Heart left ventricle (tissue), 16 donors: ENCODE measurements at regions not wholly inside any gene's neighbourhood (a gene's known extent, or its start where the extent isn't known, plus 50 kb on each side); places are given as distances from the start of the nearest gene placed in this dataset.

Experiments used
- ATAC-seq, 4 donors: fragments of 200-7000 bp; cut with Tn5 transposase; one replicate each; pipeline ENCODE4 v1.9.1; 2020 to 2022; ENCODE audit warnings: moderate library complexity in 4 of 4, mild to moderate bottlenecking in 3 of 4, moderate number of reproducible peaks in 1 of 4
- DNase-seq, 5 donors: peaks; one replicate each; pipeline ENCODE4 v3.0.0-alpha.2; 2020
- H3K27ac ChIP-seq, 12 donors: fragments of 200-600 bp; sonication (generic) in 4 of 12; one replicate each; pipeline versions ENCODE4 v1.5.0 to v1.8.0; 2016 to 2022; ENCODE audit warnings: mild to moderate bottlenecking in 2 of 12
- H3K27me3 ChIP-seq, 9 donors: fragments of 200-600 bp; sonication (generic) in 2 of 9; one replicate each; pipeline versions ENCODE4 v1.5.1 to v1.8.0; 2016 to 2022; ENCODE audit warnings: mild to moderate bottlenecking in 3 of 9
- H3K36me3 ChIP-seq, 9 donors: fragments of 200-600 bp; sonication (generic) in 2 of 9; one replicate each; pipeline versions ENCODE4 v1.5.0 to v1.8.0; 2018 to 2022; ENCODE audit warnings: mild to moderate bottlenecking in 2 of 9
- H3K4me1 ChIP-seq, 12 donors: fragments of 200-600 bp; sonication (generic) in 4 of 12; one replicate each; pipeline versions ENCODE4 v1.5.0 to v1.8.0; 2016 to 2022; ENCODE audit warnings: mild to moderate bottlenecking in 3 of 12
- H3K4me3 ChIP-seq, 12 donors: fragments of 200-600 bp; sonication (generic) in 4 of 12; one replicate each; pipeline versions ENCODE4 v1.5.0 to v1.8.0; 2017 to 2022; ENCODE audit warnings: mild to moderate bottlenecking in 9 of 12, moderate library complexity in 4 of 12
- H3K9me3 ChIP-seq, 12 donors: fragments of 200-600 bp; sonication (generic) in 4 of 12; one replicate each; pipeline versions ENCODE4 v1.5.0 to v1.8.0; 2016 to 2022; ENCODE audit warnings: mild to moderate bottlenecking in 1 of 12
- POLR2A ChIP-seq, 2 donors: fragments of 450-650 bp; IDR thresholded peaks; one replicate each; pipeline ENCODE4 v1.6.1; 2017; ENCODE audit warnings: antibody characterized with exemption in 2 of 2, mild to moderate bottlenecking in 2 of 2, moderate library complexity in 2 of 2
- WGBS, 4 donors: extraction: QIAGEN DNeasy Blood & Tissue Kit in 2 of 4; methylation state at CpG; one replicate each; pipeline versions ENCODE4 v1.1.5 to v1.1.7; 2013 to 2018; 5-methylcytosine and 5-hydroxymethylcytosine counted together
- intact Hi-C, 10 donors: fragments of 100-400 bp; cut with DNase I; formaldehyde crosslinking; loops; one replicate each; pipeline versions ENCODE4 v1.11.1 to v1.14.2; 2022
- TF ChIP-seq, protein P1 (sequence below), 12 donors: fragments of 200-600 bp; sonication (generic) in 4 of 12; IDR thresholded peaks; one replicate each; pipeline versions ENCODE4 v1.5.0 to v1.8.0; 2018 to 2022; ENCODE audit warnings: antibody characterized with exemption in 12 of 12, mild to moderate bottlenecking in 5 of 12
- donor health status: ischemic (EF 13 %, LVEDD 7.1; RV severe dilation, severe dysfunction).
- donor health status: healthy with polysubstance abuse.
- donor health status: DM: no; HTN: yes; CAD: no.
- donor health status: DM: no; HTN: no; CAD: no.
- donor health status: ischemic (EF 25% LVEDD 6.9; RV normal size, moderate dysfunction).
- donor health status: ischemic (EF 25% LVEDD 5.7; RV mildly dilated, moderate dysfunction).
- donor health status: healthy.
- donor health status: DM: yes; HTN: yes; CAD: no.
- donor health status: ischemic (EF 35%, LVEDD 5.7; RV mildly dilated, moderate dysfunction).
- donor health status: nonischemic (EF 11% LVEDD 7.7; RV severe dilation, severe dysfunction).
- donor health status: DM: yes; HTN: yes; CAD: no.
- donor health status: PGD.
- donor health status: ischemic (EF 29% LVEDD 5.4; RV normal size, mild dysfunction).
- donor health status: nonischemic (EF 23%, LVEDD 6.1; RV moderate dilation, normal function).

DNA sequence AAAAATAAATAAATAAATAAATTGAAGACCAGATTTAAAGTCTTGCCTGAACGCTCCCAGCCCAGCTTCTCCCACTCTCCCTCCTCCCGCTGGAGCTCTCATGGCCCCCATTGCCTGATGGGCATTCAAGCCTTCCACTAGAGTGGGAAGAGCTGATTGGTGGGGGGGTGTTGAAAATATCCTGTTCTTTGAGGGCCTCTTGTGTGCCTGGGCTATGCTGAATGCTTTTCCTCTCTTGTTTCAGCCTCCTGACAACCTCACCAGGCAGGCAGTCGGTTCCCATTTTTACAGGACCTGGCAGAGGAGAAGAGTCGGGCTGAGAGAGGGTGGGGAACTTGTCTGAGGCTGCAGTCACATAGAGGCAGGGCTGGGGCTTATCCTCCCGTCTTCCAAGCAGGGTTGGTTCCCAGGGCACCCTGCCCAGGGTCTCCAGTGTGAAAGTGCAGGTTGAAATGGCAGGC lies 59.2 kb upstream of the SSBP3 start:
- Histone ChIP-seq H3K9me3 (no peaks in the 10 kb centered on the region), H3K27me3 (no peaks in the 10 kb centered on the region), H3K27ac (peak overlapping the region in 2 of 12 donors; percentile 15 to 43), H3K36me3 (no peaks in the 10 kb centered on the region), H3K4me3 (no peak overlapping the region), H3K4me1 (peaks cover 0 to 32% (median 7%) of the 10 kb centered on the region in 12 donors)
- DNase-seq (no peak), ATAC-seq (peak in 1 of 4 donors; percentile 24)
- TF ChIP-seq, protein P1, sequence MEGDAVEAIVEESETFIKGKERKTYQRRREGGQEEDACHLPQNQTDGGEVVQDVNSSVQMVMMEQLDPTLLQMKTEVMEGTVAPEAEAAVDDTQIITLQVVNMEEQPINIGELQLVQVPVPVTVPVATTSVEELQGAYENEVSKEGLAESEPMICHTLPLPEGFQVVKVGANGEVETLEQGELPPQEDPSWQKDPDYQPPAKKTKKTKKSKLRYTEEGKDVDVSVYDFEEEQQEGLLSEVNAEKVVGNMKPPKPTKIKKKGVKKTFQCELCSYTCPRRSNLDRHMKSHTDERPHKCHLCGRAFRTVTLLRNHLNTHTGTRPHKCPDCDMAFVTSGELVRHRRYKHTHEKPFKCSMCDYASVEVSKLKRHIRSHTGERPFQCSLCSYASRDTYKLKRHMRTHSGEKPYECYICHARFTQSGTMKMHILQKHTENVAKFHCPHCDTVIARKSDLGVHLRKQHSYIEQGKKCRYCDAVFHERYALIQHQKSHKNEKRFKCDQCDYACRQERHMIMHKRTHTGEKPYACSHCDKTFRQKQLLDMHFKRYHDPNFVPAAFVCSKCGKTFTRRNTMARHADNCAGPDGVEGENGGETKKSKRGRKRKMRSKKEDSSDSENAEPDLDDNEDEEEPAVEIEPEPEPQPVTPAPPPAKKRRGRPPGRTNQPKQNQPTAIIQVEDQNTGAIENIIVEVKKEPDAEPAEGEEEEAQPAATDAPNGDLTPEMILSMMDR (IDR thresholded peaks at IDR 0.05), result no peak
- TF ChIP-seq POLR2A (IDR thresholded peaks at IDR 0.05), result no peak
- intact Hi-C loops, result no loop called here
- 31 to 48% (median 39%) methylated on average over 4 to 5 of the region's 5 CpGs for WGBS, 4 donors

DNA sequence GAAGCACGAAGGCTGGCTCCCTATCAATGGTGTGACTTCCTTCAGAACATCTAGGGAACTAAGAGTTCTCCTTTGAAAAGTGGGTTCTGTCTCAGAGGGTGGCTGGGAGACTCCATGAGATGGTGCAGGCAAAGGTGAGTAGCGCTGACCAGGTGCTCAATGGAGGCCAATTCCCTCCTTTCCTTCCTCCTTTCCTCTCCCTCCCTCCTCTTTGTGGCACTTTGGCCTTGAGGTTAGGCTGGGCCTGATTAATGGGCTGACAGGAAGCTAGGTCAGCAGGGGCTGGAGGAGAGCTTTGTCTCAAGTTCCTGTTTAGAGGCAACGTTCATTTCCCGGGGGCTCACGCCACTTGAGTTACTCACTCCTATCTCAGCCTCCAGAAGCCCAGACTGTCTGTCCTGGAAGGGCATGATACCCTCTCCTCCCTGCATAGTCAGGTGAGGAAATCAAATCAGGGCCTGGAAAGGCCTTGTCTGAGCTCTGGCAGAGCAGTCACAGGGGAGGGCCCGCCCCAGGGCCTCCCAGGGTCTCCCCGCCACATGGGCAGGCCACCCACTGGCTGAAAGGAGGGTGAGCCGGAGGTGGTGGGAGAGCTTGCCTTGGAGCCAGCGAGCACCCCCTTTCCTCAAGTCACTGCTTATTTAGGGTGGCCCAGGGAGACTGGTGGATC lies 58.4 kb upstream of the SSBP3 start:
- H3K27ac ChIP-seq, result peak overlapping the region in 3 of 12 donors; percentile 18 to 43 (median 42)
- no peaks in the 10 kb centered on the region for H3K27me3 ChIP-seq
- DNase-seq, result no peak
- no peaks in the 10 kb centered on the region for H3K9me3 ChIP-seq
- WGBS, 4 donors, result 68 to 78% (median 72%) methylated on average over 7 to 9 of the region's 9 CpGs
- intact Hi-C loops, result loop anchor here in 1 of 10 donors (5.0 kb wide), 1 partner anchor 42 kb away; no protein-coding TSS in a partner anchor
- H3K4me1 ChIP-seq, result peaks cover 0 to 35% (median 7%) of the 10 kb centered on the region in 12 donors
- H3K36me3 ChIP-seq, result no peaks in the 10 kb centered on the region
- peak in 2 of 4 donors; percentile 18 to 24 for ATAC-seq
- H3K4me3 ChIP-seq, result no peak overlapping the region
- TF ChIP-seq, protein P1 (IDR thresholded peaks at IDR 0.05), result no peak

DNA sequence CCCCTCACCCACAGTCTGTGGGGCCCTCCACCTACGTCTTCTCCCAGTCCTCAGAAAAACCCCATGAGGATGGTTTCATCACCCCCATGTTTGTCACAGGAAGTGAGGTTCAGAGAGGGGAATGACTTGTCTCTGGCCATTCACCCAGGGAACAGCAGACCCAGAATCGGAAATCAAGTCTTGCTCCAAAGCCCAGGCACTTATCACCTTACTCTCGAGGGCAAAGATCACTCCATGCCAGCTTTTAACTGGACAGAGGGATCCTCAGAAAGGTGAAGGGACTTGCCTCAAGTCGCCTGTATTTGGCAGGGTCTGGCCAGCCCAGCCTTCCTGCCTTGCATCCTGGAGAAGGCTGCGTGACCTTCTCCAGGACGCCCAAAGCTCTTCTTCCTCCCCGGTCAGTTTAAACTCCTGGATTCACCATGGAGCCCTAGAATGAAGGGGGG lies 57.9 kb upstream of the SSBP3 start:
- no peaks in the 10 kb centered on the region for H3K9me3 ChIP-seq
- DNase-seq (no peak), ATAC-seq (no peak)
- no peaks in the 10 kb centered on the region for H3K36me3 ChIP-seq
- intact Hi-C loops, result loop anchor here in 1 of 10 donors (5.0 kb wide), 1 partner anchor 42 kb away; no protein-coding TSS in a partner anchor
- H3K4me3 ChIP-seq, result no peak overlapping the region
- no peak overlapping the region for H3K27ac ChIP-seq
- no peak for TF ChIP-seq POLR2A (IDR thresholded peaks at IDR 0.05)
- TF ChIP-seq, protein P1 (IDR thresholded peaks at IDR 0.05), result no peak
- 75 to 79% (median 77%) methylated on average over 6 to 7 of the region's 7 CpGs for WGBS, 4 donors
- H3K4me1 ChIP-seq, result peaks cover 0 to 40% (median 7%) of the 10 kb centered on the region in 12 donors
- no peaks in the 10 kb centered on the region for H3K27me3 ChIP-seq

DNA sequence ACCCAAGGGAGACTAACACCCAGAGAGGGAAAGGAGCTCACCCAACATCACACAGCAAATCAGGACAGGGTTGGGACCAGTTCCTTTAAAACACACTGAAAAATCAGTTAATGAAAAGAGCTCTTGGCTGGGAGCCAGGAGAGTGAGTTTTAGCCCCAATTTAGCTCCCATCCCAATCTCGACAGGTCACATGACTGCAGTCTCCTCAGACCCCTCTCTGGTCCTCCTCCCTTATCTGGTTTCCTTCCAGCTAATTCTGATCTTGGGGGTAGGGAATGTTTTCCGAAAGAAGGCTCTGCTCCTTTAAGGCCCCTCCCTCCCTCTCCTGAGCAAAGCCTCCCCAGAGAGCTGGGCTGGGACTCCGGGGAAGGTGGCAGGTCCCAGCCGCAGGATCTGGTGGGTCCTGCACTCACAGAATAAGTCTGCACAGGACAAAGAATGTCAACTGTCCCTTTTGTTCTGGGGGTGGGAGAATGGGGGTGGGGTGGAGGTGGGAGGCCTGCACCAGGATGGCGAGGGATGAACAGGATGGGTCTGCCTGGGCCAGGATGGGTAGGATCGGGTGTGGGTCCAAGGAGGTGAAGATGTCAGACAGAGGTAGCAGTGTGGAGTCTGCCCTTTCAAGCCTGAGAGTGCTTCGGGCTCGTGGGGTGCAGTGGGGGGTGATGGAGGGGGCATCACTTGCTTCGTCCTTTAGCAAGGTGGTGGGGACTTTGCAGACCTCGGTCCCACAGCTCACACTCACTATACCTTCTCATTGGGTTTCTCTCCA lies 57.3 kb upstream of the SSBP3 start:
- Histone ChIP-seq H3K4me1 (peaks cover 0 to 40% (median 7%) of the 10 kb centered on the region in 12 donors), H3K36me3 (no peaks in the 10 kb centered on the region), H3K4me3 (no peak overlapping the region), H3K27ac (no peak overlapping the region), H3K27me3 (no peaks in the 10 kb centered on the region), H3K9me3 (no peaks in the 10 kb centered on the region)
- ATAC-seq (no peak), DNase-seq (no peak)
- intact Hi-C loops, result loop anchor here in 1 of 10 donors (5.0 kb wide), 1 partner anchor 41 kb away; no protein-coding TSS in a partner anchor
- TF ChIP-seq, protein P1 (IDR thresholded peaks at IDR 0.05), result no peak
- no peak for TF ChIP-seq POLR2A (IDR thresholded peaks at IDR 0.05)
- WGBS, 4 donors, result 65 to 68% (median 66%) methylated on average over 10 of the region's 10 CpGs
